Kidney (tissue), 13 donors: ENCODE measurements at regions not wholly inside any gene's neighbourhood (a gene's known extent, or its start where the extent isn't known, plus 50 kb on each side); places are given as distances from the start of the nearest gene placed in this dataset.

Source experiments
- DNase-seq, 5 donors: peaks; one replicate each; pipeline ENCODE4 v3.0.0-alpha.2; 2013 to 2020
- FAIRE-seq: peaks from 2 replicates; lab custom pipeline; 2012; peaks lifted over from hg19 to GRCh38; lab: Jason Lieb, UNC
- H3K27ac ChIP-seq, 2 donors: one replicate each; pipeline ENCODE4 v1.7.0; 2013; ENCODE audit warnings: low read depth in 2 of 2, low read length in 2 of 2, inconsistent platforms in 1 of 2
- H3K27me3 ChIP-seq: one replicate; pipeline ENCODE4 v1.7.1; 2013; ENCODE audit warnings: low read length, inconsistent platforms; ENCODE audit not compliant: control insufficient read depth, insufficient read depth
- H3K36me3 ChIP-seq, 3 donors: one replicate each; pipeline versions ENCODE4 v1.7.0 to v1.7.1; 2013; ENCODE audit warnings: low read length in 3 of 3, control low read depth in 1 of 3, inconsistent platforms in 1 of 3; ENCODE audit not compliant: insufficient read depth in 3 of 3, control insufficient read depth in 2 of 3
- H3K4me1 ChIP-seq, 3 donors: one replicate each; pipeline versions ENCODE4 v1.7.0 to v1.7.1; 2013; ENCODE audit warnings: low read length in 3 of 3, inconsistent platforms in 1 of 3, low read depth in 1 of 3; ENCODE audit not compliant: control insufficient read depth in 2 of 3, insufficient read depth in 2 of 3
- H3K4me3 ChIP-seq, 3 donors: one replicate each; pipeline versions ENCODE4 v1.7.0 to v1.8.1; 2013; ENCODE audit warnings: low read length in 3 of 3, control low read depth in 1 of 3, inconsistent platforms in 1 of 3
- H3K9ac ChIP-seq, 3 donors: one replicate each; pipeline versions ENCODE4 v1.7.0 to v1.7.1; 2013; ENCODE audit warnings: low read length in 3 of 3, control low read depth in 1 of 3, inconsistent platforms in 1 of 3
- H3K9me3 ChIP-seq, 3 donors: one replicate each; pipeline versions ENCODE4 v1.7.0 to v1.7.1; 2013; ENCODE audit warnings: low read length in 3 of 3, control low read depth in 1 of 3, inconsistent platforms in 1 of 3; ENCODE audit not compliant: control insufficient read depth in 2 of 3, insufficient read depth in 1 of 3
- CTCF ChIP-seq: IDR thresholded peaks from 3 replicates; pipeline ENCODE4 v1.5.1; 2012; ENCODE audit warnings: mild to moderate bottlenecking, moderate library complexity, borderline replicate concordance; ENCODE audit not compliant: insufficient read depth; ENCODE audit errors: extremely low read depth
- intact Hi-C: fragments of 100-400 bp; cut with DNase I; formaldehyde crosslinking; loops from one replicate; pipeline ENCODE4 v1.11.1; 2022
- donor health status: control.
- donor health status: control.
- donor health status: control.
- donor health status: control.
- donor health status: control.
- donor health status: DM: yes; HTN: yes; CAD: no.
- donor health status: Normal renal cell carcinoma (clear cell type).

DNA sequence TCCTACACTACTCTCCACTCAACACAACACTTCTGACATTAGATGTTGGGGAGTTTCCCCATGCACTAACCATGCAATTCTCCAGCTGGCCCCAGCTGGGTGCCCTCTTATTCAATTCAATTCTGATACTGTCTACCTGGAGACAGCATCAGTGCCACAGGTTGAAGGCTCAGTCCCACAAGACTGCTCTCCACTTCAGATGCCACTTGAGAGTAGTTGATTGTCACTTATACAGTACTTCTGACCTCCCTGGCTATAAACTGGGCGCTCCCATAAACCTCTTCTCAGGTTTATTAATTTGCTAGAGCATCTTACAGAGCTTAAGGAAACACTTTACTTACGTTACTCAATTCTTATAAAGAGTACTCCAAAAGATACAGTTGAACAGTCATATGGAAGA is 442.3 kb downstream of the LRRIQ3 start:
- Histone ChIP-seq H3K9ac (no peak overlapping the region), H3K27me3 (no peaks in the 10 kb centered on the region), H3K36me3 (no peaks in the 10 kb centered on the region), H3K4me3 (no peak overlapping the region), H3K9me3 (no peaks in the 10 kb centered on the region), H3K4me1 (no peaks in the 10 kb centered on the region), H3K27ac (no peak overlapping the region)
- TF ChIP-seq CTCF: no peak
- intact Hi-C loops: no loop called here
- DNase-seq (no peak), FAIRE-seq (no peak)

DNA sequence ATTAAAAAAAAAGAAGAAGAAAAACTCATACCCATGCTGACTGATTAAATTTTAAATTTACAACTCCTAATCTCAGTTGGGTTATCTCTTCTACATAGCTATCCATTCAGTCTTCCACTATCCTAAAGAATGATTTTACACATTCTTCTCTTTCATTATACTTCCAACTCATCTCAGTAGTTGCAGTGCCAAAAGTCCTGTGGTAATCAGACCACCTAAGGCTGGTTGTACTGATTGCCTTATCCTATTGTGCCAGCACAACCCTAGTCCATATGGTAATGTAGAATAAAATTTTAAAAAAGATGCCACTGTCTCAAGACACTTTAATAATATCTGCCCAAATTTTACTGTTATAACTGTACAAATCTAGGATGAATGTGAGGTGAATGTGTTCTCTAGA is 448.0 kb downstream of the LRRIQ3 start:
- H3K27ac ChIP-seq: no peak overlapping the region
- TF ChIP-seq CTCF: no peak
- H3K9me3 ChIP-seq: no peaks in the 10 kb centered on the region
- DNase-seq (no peak), FAIRE-seq (no peak)
- no peak overlapping the region for H3K4me3 ChIP-seq
- no peaks in the 10 kb centered on the region for H3K27me3 ChIP-seq
- no peaks in the 10 kb centered on the region for H3K36me3 ChIP-seq
- no peaks in the 10 kb centered on the region for H3K4me1 ChIP-seq
- no peak overlapping the region for H3K9ac ChIP-seq
- intact Hi-C loops: no loop called here

DNA sequence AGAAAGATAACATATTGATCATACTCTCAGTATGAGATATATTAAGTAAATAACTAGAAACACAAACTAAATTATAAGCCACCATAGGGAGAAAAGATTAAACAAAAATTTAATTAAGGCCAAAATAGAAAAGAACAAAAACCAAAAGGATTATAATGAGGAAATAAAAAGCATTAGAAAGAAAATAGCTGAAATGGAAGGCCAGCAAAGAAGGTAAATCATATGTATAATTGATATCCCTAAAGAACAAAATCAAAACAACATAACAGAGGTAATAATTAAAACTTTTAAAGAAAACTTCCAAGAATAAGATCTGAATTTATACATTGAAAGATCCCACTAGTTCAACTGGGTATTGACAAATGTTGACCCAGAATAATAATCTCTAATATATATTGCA is 453.0 kb downstream of the LRRIQ3 start:
- H3K4me3 ChIP-seq: no peak overlapping the region
- H3K4me1 ChIP-seq: no peaks in the 10 kb centered on the region
- no peak for TF ChIP-seq CTCF
- intact Hi-C loops: no loop called here
- H3K27ac ChIP-seq: no peak overlapping the region
- H3K36me3 ChIP-seq: no peaks in the 10 kb centered on the region
- FAIRE-seq (no peak), DNase-seq (no peak)
- no peak overlapping the region for H3K9ac ChIP-seq
- no peaks in the 10 kb centered on the region for H3K27me3 ChIP-seq
- no peaks in the 10 kb centered on the region for H3K9me3 ChIP-seq

DNA sequence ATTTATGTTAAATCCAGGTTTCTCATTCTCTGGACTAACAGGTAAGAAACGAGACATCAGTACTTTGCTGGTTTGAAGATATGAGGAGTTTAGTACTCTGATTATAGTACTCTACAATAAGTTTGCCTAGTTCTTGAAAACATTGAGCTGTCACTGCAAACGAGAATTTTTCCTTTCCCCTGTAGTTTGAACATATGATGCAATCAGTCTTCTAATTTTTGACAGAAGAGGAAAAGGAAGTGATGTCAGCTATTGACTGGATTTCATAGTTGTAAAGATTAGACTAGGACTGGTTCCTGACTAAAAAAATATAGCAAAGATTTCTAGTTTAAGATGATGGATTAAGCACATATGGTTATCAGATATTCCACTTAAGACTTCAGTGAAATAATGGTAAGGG is 461.9 kb downstream of the LRRIQ3 start:
- intact Hi-C loops: no loop called here
- no peak overlapping the region for H3K9ac ChIP-seq
- FAIRE-seq (no peak), DNase-seq (no peak)
- H3K4me1 ChIP-seq: no peaks in the 10 kb centered on the region
- H3K27me3 ChIP-seq: no peaks in the 10 kb centered on the region
- H3K27ac ChIP-seq: no peak overlapping the region
- H3K9me3 ChIP-seq: no peaks in the 10 kb centered on the region
- no peak for TF ChIP-seq CTCF
- no peaks in the 10 kb centered on the region for H3K36me3 ChIP-seq
- no peak overlapping the region for H3K4me3 ChIP-seq
